ENCODE measurements at regions not wholly inside any gene's neighbourhood (a gene's known extent, or its start where the extent isn't known, plus 50 kb on each side); places are given as distances from the start of the nearest gene placed in this dataset.

- no peaks in the 10 kb centered on the region for H3K4me1 ChIP-seq (ENCODE audit: insufficient read depth, low read length)
- ChIA-PET POLR2A (no interaction called here), CTCF (ENCODE audit: low intra/inter-chr PET ratio, low total read pairs) (no interaction called here)
- H3K4me3 ChIP-seq (replicated peaks in 1 of 3; ENCODE audit: insufficient read depth in 1 of 3, low read depth in 2 of 3, low read length in 3 of 3), result no peak overlapping the region
- H3K27me3 ChIP-seq (ENCODE audit: control insufficient read depth in 1 of 2, insufficient read depth in 2 of 2, low read length in 2 of 2), result no peaks in the 10 kb centered on the region
- 14% methylated on average over 2 of the region's 2 CpGs for WGBS (ENCODE audit: low lambda C conversion rate)
- H3K36me3 ChIP-seq (replicated peaks in 1 of 2; ENCODE audit: control insufficient read depth in 1 of 2, insufficient read depth in 2 of 2, low read length in 2 of 2), result no peaks in the 10 kb centered on the region
- no peaks in the 10 kb centered on the region for H3K9me3 ChIP-seq (ENCODE audit: low read length)
- no peak overlapping the region for H3K27ac ChIP-seq (ENCODE audit: extremely low read length, insufficient read depth, low read length)
- in situ Hi-C loops (cut with HindIII; ENCODE audit: extremely low pct_ligation_motif_present, low pct_unique_long_range_greater_than_20kb) (no loop called here), intact Hi-C loops (cut with micrococcal nuclease; ENCODE audit: unreplicated experiment) (no loop called here)
- no peaks in the 10 kb centered on the region for H3K79me2 ChIP-seq (ENCODE audit: insufficient read depth, low read length)
- no peak for DNase-seq (ENCODE audit: low spot score)
- no peak for TF ChIP-seq TIGD3 (CRISPR knock-in tag; IDR thresholded peaks at IDR 0.05; ENCODE audit: borderline replicate concordance)
- TF ChIP-seq, protein P1, sequence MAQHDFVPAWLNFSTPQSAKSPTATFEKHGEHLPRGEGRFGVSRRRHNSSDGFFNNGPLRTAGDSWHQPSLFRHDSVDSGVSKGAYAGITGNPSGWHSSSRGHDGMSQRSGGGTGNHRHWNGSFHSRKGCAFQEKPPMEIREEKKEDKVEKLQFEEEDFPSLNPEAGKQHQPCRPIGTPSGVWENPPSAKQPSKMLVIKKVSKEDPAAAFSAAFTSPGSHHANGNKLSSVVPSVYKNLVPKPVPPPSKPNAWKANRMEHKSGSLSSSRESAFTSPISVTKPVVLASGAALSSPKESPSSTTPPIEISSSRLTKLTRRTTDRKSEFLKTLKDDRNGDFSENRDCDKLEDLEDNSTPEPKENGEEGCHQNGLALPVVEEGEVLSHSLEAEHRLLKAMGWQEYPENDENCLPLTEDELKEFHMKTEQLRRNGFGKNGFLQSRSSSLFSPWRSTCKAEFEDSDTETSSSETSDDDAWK (CRISPR knock-in tag; IDR thresholded peaks at IDR 0.05), result no peak
- TF ChIP-seq ZNF709 (CRISPR knock-in tag; IDR thresholded peaks at IDR 0.05), result no peak
- no peak for TF ChIP-seq ZNF543 (CRISPR knock-in tag; IDR thresholded peaks at IDR 0.05)
- TF ChIP-seq, protein P2, sequence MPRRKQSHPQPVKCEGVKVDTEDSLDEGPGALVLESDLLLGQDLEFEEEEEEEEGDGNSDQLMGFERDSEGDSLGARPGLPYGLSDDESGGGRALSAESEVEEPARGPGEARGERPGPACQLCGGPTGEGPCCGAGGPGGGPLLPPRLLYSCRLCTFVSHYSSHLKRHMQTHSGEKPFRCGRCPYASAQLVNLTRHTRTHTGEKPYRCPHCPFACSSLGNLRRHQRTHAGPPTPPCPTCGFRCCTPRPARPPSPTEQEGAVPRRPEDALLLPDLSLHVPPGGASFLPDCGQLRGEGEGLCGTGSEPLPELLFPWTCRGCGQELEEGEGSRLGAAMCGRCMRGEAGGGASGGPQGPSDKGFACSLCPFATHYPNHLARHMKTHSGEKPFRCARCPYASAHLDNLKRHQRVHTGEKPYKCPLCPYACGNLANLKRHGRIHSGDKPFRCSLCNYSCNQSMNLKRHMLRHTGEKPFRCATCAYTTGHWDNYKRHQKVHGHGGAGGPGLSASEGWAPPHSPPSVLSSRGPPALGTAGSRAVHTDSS (CRISPR knock-in tag; conservative IDR thresholded peaks at IDR 0.05), result no peak
- TF ChIP-seq ZFP41 (CRISPR knock-in tag; IDR thresholded peaks at IDR 0.05; ENCODE audit: borderline replicate concordance), result no peak
- H4K20me1 ChIP-seq (ENCODE audit: insufficient read depth, low read length), result no peaks in the 10 kb centered on the region
- BruUV-seq (replicated peaks), result no TSS peak
- no peak overlapping the region for H2AFZ ChIP-seq (ENCODE audit: low read length)
- H3K9ac ChIP-seq (ENCODE audit: insufficient read depth, low read depth, low read length), result no peak overlapping the region
- H3K4me2 ChIP-seq (ENCODE audit: low read depth, low read length), result no peak overlapping the region
- no peak for ATAC-seq
- FAIRE-seq, result no peak
Observed at GRCh38 chr17:33910200-33910857, 344.8 kb upstream of the CCL2 start.

Data from HepG2 (cell line).